GM19438 (cell line): ENCODE measurements at regions not wholly inside any gene's neighbourhood (a gene's known extent, or its start where the extent isn't known, plus 50 kb on each side); places are given as distances from the start of the nearest gene placed in this dataset.

Experiments
- ATAC-seq: cut with Tn5 transposase; IDR thresholded peaks from one replicate; pipeline ENCODE4 v1.9.1; 2021; ENCODE audit warnings: low read depth; ENCODE audit not compliant: unreplicated experiment

GRCh38 chr2:21658907-21659477 is 535.2 kb downstream of the TDRD15 start:
- ATAC-seq: no peak

DNA sequence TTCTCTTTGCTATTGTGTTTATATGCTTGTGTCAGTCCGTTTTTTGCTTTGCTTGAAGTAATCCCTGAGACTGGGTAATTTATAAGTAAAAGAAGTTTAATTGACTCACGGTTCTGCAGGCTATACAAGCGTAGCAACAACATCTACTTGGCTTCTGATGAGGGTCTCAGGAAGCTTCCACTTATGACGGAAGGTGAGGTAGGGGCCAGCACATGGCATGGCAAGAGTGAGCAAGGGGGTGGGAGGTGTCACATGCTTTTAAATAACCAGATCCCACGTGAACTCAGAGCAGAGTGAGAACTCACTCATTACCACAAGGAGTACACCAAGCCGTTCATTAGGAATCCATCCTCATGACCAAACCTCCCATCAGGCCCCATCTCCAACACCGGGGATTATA is 540.3 kb downstream of the TDRD15 start:
- no peak for ATAC-seq

GRCh38 chr2:21667638-21668037 is 543.9 kb downstream of the TDRD15 start:
- no peak for ATAC-seq

- no peak for ATAC-seq
Measured at GRCh38 chr2:21668078-21668710, 544.4 kb downstream of the TDRD15 start.

DNA sequence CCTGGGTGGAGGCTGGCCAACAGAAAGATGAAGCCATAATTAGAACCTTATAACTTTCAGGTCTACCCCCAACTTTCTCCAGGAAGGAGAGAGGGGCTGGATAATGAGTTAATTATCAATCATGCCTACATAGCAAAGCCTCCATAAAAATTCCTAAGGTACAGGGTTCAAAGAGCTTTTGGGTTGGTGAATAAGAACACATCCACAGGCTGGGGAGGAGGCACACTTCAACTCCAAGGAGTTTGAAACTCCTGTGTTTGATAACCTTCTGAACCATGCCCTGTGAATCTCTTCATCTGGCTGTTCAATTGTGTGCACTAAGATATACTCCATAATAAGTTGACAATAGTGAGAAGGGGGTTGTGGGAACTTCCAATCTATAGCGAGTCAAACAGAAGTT is 552.3 kb downstream of the TDRD15 start:
- no peak for ATAC-seq

DNA sequence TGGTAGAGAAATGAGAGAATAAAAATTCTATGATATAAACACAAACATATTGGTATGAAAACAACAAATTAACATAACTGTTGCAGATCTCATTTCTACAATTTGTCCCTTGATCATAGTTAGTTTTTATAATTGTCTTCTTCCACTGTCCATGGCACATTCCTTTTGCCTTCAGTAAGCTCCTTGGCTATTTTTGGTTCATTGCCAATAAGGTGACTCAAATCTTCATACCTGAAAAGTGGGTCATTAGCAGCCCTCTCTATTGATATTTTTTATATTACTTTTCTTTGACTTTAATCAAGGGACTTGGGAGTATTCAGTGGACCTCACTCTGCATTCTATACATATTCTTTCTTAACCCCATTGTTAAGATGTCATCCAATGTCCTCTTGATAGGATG is 552.9 kb downstream of the TDRD15 start:
- no peak for ATAC-seq

DNA sequence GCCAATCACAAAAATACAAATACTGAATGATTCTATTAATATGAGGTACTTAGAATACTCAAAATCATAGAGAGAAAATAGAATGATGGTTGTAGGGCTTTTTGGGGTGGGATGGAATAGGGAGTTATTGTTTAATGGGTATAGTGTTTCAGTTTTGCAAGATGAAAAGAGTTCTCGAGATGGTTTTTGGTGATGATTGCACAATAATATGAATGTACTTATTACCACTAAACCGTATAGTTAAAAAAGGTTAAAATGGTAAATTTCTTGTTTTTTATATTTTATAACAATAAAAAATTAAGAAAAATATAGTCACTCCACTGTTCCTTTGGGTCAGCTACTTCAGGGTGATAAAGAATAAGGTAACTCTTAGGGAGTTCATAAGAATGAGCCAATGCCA is 560.1 kb downstream of the TDRD15 start:
- no peak for ATAC-seq

DNA sequence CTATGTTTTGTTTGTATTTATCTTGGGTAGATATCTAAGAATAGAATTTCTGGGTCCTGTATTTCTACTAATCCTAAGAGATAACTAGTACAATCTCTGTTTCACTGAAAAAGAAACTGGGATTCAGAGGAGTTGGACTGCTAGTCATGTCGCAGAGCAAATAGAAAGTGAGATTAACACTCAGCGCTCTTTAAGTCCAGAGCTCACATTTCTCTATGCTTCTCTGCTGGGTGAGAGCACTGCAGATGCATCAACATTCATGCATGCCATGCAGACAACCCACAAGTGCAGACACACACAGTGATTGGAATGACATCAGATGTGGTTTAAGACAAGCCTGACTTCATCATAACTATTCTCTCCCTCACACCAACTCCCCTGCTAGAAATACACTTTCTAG is 563.8 kb downstream of the TDRD15 start:
- ATAC-seq: no peak

DNA sequence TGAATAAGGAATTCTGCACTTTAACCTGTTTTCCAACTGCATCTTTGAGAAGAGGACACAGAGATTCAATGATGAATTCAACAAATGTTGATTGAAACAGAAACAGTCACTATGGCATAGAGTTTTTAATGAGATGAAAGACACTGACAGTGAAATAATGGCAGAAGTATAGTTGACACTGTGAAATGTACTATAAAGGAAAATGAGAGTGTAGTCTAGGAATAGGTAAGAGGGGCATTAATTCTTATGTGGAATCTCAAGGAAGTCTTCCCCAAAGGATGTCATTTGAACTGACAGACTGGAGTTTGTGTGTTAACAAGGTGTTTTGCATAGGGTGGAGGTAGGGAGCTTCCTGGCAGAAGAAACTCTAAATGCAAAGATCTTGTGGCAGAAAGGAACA is 566.2 kb downstream of the TDRD15 start:
- ATAC-seq: no peak

- ATAC-seq: no peak
Measured at GRCh38 chr2:21693081-21693480, 569.3 kb downstream of the TDRD15 start.

GRCh38 chr2:21694079-21694878 is 570.5 kb downstream of the TDRD15 start:
- no peak for ATAC-seq

DNA sequence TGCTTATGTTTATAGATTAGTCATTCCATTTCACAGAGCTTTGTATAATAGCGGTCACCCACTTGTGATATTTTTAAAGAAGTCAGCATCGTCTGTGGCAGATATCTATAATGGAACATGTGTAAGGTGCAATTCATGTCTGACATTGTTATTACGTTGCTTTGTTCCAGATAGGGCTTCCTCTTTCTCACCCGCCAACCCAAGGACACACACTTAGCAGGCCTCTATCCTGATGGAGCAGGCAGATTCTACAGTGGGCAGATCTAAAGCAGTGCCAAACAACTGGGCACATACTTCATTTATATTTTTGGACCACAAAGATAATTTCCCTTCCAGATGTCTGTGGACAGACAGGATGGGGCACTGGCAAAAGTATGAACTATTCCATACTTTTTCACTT is 573.1 kb downstream of the TDRD15 start:
- ATAC-seq: no peak

DNA sequence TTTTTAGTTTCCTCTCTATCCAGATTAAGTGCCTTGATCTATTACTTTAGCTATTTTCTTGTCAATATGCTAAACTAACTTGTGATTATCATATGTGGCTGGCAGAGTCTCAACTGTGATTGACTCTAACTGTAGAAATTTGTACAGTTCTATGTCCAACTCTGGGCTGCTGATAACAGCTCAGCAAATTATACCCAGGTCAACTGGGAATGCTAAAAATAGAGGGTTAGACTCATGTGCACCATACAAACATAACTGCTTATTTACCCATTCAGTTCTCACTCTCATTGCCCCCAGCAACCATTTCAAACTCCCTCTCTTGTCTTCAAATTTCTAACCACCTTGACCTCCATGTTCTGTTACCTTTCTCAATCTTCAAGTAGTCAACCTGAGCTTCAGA is 576.9 kb downstream of the TDRD15 start:
- ATAC-seq: no peak

DNA sequence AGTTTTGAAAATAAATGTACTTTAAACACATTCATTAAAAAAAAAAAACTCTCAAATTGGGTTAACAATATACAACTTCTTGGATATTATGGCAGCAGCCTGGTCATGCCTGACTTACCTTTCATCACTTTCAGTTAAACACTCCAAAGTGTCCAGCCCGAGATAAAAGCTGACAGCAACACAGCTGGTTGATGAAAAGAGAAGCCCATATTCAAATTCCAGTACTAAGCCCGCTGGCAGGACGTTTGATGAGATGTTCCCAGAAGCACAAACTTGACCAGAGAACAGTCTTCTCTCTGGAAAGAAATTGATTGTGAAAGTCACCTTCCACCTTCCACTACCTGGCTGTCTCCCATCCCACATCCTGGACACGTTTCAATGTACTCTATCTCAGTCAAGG is 586.3 kb downstream of the TDRD15 start:
- no peak for ATAC-seq

- no peak for ATAC-seq
Measured at GRCh38 chr2:21710496-21710895, 586.7 kb downstream of the TDRD15 start.

DNA sequence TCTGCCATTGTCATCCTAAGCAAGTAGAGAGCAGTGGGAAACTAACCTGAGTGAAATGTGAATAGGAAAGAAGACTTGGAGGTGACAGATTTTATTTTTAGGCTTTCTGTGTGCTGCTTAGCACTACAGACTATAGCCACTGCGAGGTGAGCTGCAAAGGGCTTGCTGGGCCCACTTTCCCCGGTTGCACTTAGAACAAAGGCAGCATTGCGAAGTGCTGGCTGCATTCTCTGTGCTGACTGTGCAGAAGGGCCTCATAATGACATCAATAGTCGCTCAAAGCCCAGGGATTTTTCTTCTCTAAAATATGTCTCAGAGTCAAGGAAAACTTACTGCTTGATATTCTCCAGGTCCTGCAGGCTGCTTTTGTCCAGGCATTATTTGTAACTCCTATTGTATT is 592.1 kb downstream of the TDRD15 start:
- no peak for ATAC-seq

DNA sequence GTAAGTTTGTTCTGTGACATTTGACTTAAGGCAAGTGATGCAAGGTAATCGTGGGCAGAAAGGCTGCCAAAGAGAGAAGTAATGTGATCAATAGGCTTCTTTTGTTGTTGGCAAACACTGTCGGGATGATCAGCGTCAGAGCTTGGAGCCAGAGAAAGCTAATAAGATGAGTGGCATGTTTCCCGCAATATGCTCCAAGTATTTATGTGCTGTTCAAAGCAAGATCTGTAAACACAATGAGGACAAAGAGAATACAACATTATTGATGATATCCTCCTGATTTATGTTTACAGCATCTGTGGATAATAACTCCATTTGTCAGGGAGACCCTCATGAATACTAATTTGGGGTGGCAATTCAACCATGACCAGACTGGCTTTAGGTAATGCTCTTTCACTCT is 603.3 kb downstream of the TDRD15 start:
- ATAC-seq: no peak

- no peak for ATAC-seq
Measured at GRCh38 chr2:21728133-21728532, 604.4 kb downstream of the TDRD15 start.

GRCh38 chr2:21730141-21730540 is 606.4 kb downstream of the TDRD15 start:
- no peak for ATAC-seq

DNA sequence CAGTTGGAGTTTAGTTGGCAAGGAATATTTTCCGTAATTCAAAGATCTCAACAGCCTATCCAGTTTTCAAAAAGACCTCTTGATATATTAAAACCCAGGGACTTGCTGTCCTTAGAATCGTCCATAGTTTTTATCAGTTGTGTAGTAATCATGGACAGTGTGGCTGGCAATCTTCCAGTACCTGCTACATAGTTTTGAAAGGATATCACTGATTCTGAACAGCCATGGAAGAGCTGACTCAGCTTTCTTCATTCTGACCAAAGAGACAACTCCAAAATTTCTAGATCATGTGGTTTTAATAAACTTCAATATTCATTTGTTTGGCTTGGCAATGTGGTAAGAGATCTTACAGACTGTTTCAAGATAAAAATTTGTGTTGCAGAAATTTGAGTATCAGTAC is 616.7 kb downstream of the TDRD15 start:
- no peak for ATAC-seq

DNA sequence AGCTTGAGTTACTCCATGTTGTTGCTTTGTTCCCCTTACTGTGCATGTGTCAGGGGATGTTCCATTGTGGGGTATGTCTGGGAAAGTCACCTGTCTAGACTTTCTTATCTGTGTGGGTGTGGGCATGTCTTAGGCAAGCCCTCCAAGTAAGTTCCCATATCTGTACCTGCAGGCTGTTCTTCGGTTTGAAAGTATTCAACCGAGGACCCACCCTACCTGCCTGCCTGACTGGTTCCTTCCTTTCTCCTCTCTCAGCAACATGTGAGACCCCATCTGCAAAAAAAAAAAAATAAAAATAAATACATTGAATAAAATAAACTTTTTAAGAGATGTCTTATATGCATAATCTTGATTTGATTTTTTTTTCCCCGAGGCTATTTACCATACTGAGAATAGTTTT is 622.7 kb downstream of the TDRD15 start:
- no peak for ATAC-seq

- no peak for ATAC-seq
Measured at GRCh38 chr2:21748501-21748900, 624.7 kb downstream of the TDRD15 start.
